ENCODE measurements at regions not wholly inside any gene's neighbourhood (a gene's known extent, or its start where the extent isn't known, plus 50 kb on each side); places are given as distances from the start of the nearest gene placed in this dataset.

- H3K27ac ChIP-seq = no peak overlapping the region
- H3K4me3 ChIP-seq = no peak overlapping the region
- H3K4me2 ChIP-seq = no peak overlapping the region
- no peaks in the 10 kb centered on the region for H3K9me3 ChIP-seq
- no peaks in the 10 kb centered on the region for H3K27me3 ChIP-seq
- H4K20me1 ChIP-seq = no peaks in the 10 kb centered on the region
- TF ChIP-seq Cebpa-rat (IDR thresholded peaks at IDR 0.05) = no peak
- H3K36me3 ChIP-seq = no peaks in the 10 kb centered on the region
- H3K4me1 ChIP-seq = peaks cover 9% of the 10 kb centered on the region
- no peak overlapping the region for H3K9ac ChIP-seq
Observed at GRCh38 chr3:72460205-72461174, 387.8 kb downstream of the SHQ1 start.

GRCh38 chr3:72459588-72459987 is 388.7 kb downstream of the SHQ1 start:
- no peak for TF ChIP-seq Cebpa-rat (IDR thresholded peaks at IDR 0.05)
- Histone ChIP-seq H3K36me3 (no peaks in the 10 kb centered on the region), H3K9ac (no peak overlapping the region), H4K20me1 (no peaks in the 10 kb centered on the region), H3K4me2 (no peak overlapping the region), H3K9me3 (no peaks in the 10 kb centered on the region), H3K4me3 (no peak overlapping the region), H3K4me1 (peaks cover 13% of the 10 kb centered on the region), H3K27ac (no peak overlapping the region), H3K27me3 (no peaks in the 10 kb centered on the region)

DNA sequence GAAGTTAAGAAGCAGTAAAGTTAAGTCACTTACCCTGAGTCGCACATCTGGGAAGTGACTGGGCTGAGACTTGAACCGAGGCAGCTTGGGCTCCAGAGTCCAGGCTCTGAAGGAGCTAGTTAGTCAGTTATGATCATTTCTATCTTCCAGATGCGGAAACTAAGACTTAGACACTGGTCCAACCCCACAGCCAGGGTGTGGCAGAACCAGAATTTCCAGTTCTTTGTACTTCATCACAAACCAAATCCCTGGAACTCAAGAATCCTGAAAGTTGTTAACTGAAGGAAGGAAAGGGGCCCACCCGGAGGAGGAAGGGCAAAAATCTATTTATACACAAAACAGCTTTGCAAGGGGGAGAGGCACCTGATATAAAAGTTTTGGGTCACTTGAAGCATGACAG is 389.9 kb downstream of the SHQ1 start:
- no peak overlapping the region for H3K4me3 ChIP-seq
- H3K9me3 ChIP-seq = no peaks in the 10 kb centered on the region
- TF ChIP-seq Cebpa-rat (IDR thresholded peaks at IDR 0.05) = no peak
- H4K20me1 ChIP-seq = no peaks in the 10 kb centered on the region
- no peaks in the 10 kb centered on the region for H3K27me3 ChIP-seq
- H3K36me3 ChIP-seq = no peaks in the 10 kb centered on the region
- peaks cover 13% of the 10 kb centered on the region for H3K4me1 ChIP-seq
- H3K4me2 ChIP-seq = peak overlapping the region; percentile 41
- 0 out of 2 replicates have a peak overlapping the region, but pooled peaks have one; percentile 7 for H3K27ac ChIP-seq
- H3K9ac ChIP-seq = no peak overlapping the region

DNA sequence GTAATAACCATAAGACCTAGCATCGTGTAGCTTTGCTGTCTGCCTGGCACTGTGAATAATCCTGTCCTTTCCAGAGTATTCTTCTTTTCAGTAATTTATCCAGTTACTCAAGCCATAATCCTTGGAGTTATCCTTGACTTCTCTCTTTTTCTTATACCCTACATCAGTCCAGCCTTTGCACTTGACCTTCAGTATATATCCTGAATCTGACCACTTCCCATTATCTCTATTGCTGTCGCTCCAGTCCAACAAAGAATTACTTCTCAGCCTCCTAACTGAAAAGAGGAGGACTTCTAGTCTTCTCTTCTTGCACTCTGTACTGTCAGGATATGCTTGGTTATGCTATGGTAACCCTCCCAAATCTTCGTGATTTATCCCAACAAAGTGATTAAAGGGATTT is 393.8 kb downstream of the SHQ1 start:
- Histone ChIP-seq H3K9ac (no peak overlapping the region), H3K4me2 (no peak overlapping the region), H3K9me3 (no peaks in the 10 kb centered on the region), H3K4me3 (no peak overlapping the region), H3K4me1 (peaks cover 13% of the 10 kb centered on the region), H4K20me1 (no peaks in the 10 kb centered on the region), H3K36me3 (no peaks in the 10 kb centered on the region), H3K27me3 (no peaks in the 10 kb centered on the region), H3K27ac (no peak overlapping the region)
- TF ChIP-seq Cebpa-rat (IDR thresholded peaks at IDR 0.05) = no peak

DNA sequence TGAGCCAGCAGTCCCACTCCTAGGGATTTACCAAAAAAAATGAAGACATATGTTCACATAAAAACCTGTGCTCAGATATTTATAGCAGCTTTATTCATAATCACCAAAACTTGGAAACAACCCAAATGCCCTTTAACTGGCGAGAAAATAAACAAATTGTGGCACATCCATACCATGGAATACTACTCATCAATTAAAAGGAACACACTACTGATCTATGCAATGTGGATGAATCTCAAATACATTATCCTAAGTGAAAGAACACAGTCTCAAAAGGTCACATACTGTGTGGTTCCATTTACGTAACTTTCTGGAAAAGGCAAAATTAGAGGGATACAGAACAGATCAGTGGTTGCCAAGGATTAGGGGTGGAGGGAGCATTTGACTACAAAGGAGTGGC is 394.5 kb downstream of the SHQ1 start:
- TF ChIP-seq Cebpa-rat (IDR thresholded peaks at IDR 0.05) = no peak
- no peaks in the 10 kb centered on the region for H4K20me1 ChIP-seq
- no peak overlapping the region for H3K4me3 ChIP-seq
- H3K4me2 ChIP-seq = no peak overlapping the region
- no peaks in the 10 kb centered on the region for H3K36me3 ChIP-seq
- H3K27ac ChIP-seq = no peak overlapping the region
- H3K27me3 ChIP-seq = no peaks in the 10 kb centered on the region
- H3K9ac ChIP-seq = no peak overlapping the region
- no peaks in the 10 kb centered on the region for H3K9me3 ChIP-seq
- H3K4me1 ChIP-seq = peaks cover 12% of the 10 kb centered on the region

- H3K4me3 ChIP-seq = no peak overlapping the region
- no peaks in the 10 kb centered on the region for H3K27me3 ChIP-seq
- no peaks in the 10 kb centered on the region for H3K36me3 ChIP-seq
- no peaks in the 10 kb centered on the region for H3K9me3 ChIP-seq
- no peak for TF ChIP-seq Cebpa-rat (IDR thresholded peaks at IDR 0.05)
- H3K4me2 ChIP-seq = no peak overlapping the region
- H3K27ac ChIP-seq = no peak overlapping the region
- no peak overlapping the region for H3K9ac ChIP-seq
- H3K4me1 ChIP-seq = peaks cover 8% of the 10 kb centered on the region
- no peaks in the 10 kb centered on the region for H4K20me1 ChIP-seq
Observed at GRCh38 chr3:72452745-72453144, 395.5 kb downstream of the SHQ1 start.

DNA sequence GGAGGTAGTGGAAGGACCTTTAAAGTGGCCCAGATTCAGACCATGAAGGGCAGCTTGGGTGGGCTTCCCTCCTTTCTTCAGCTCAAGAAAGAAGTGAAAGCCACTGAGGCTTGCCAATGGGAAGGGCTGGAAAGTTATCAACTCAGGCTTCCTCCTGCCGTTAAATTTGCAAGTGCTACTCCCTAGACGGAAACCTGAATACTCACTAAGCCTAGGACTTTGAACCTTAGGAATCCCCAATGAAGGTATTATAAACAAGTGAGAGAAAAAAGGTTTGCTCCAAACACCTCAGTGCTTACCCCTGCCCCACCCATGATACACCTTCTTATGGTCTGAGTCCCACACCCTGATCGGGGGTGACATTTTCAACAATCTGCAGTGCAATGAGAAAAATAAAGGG is 396.4 kb downstream of the SHQ1 start:
- no peak overlapping the region for H3K27ac ChIP-seq
- TF ChIP-seq Cebpa-rat (IDR thresholded peaks at IDR 0.05) = no peak

DNA sequence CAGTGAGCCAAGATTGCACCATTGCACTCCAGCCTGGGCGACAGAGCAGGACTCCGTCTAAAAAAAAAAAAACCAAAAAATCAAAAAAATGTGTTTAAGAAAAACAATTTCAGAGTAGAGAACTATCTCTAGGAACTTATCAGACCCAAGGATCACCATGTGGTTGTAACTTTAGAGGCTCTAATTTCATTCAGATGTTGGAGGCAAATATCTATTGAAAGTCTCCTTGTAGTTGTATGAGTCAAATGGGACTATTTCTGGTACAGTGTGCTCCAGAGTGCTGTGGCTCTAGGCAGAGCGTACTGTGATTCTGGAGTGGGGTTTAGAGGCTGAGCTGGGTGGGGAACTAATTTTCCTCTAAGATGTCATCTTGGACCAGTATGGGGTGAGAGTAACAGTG is 398.7 kb downstream of the SHQ1 start:
- no peaks in the 10 kb centered on the region for H3K9me3 ChIP-seq
- H4K20me1 ChIP-seq = peaks cover 22% of the 10 kb centered on the region
- H3K4me2 ChIP-seq = no peak overlapping the region
- no peak overlapping the region for H3K4me3 ChIP-seq
- no peak for TF ChIP-seq Cebpa-rat (IDR thresholded peaks at IDR 0.05)
- H3K36me3 ChIP-seq = no peaks in the 10 kb centered on the region
- H3K9ac ChIP-seq = no peak overlapping the region
- H3K27ac ChIP-seq = no peak overlapping the region
- no peaks in the 10 kb centered on the region for H3K27me3 ChIP-seq
- peaks cover 21% of the 10 kb centered on the region for H3K4me1 ChIP-seq

More for the DNA sequence above, 396.4 kb downstream of the SHQ1 start:
- Histone ChIP-seq H3K36me3 (no peaks in the 10 kb centered on the region), H3K4me2 (no peak overlapping the region), H3K9ac (no peak overlapping the region), H3K4me1 (peaks cover 14% of the 10 kb centered on the region), H3K4me3 (no peak overlapping the region), H3K9me3 (no peaks in the 10 kb centered on the region), H4K20me1 (no peaks in the 10 kb centered on the region), H3K27me3 (no peaks in the 10 kb centered on the region)

GRCh38 chr3:72448858-72449257 is 399.4 kb downstream of the SHQ1 start:
- Histone ChIP-seq H4K20me1 (peaks cover 29% of the 10 kb centered on the region), H3K27ac (no peak overlapping the region), H3K9ac (no peak overlapping the region), H3K4me1 (peaks cover 28% of the 10 kb centered on the region), H3K4me3 (no peak overlapping the region), H3K27me3 (no peaks in the 10 kb centered on the region), H3K36me3 (no peaks in the 10 kb centered on the region), H3K9me3 (no peaks in the 10 kb centered on the region), H3K4me2 (no peak overlapping the region)
- no peak for TF ChIP-seq Cebpa-rat (IDR thresholded peaks at IDR 0.05)

DNA sequence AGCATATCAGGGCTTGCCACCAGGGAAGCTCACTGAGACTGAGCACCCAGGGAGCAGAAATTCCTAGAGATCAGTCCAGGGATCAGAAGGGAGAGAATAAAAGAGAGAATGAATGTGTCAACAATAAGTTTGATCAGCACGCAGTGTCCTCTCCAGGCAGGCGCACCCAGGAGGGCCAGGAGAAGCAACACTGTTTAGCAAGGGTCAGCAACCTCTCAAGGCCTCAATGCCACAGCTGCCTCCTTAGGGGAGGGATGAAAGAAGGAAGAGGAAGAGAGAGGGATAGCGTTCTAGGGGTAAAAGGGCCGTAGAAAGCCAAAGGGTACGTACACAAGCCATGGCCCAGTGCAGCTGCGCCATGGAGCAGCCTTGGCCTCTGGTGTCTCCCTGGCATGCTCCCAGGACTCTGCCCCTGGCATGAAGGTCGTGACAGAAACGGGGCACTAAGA is 399.8 kb downstream of the SHQ1 start:
- Histone ChIP-seq H3K4me2 (no peak overlapping the region), H3K27me3 (no peaks in the 10 kb centered on the region), H3K9ac (no peak overlapping the region), H3K4me3 (no peak overlapping the region), H4K20me1 (peaks cover 33% of the 10 kb centered on the region), H3K9me3 (no peaks in the 10 kb centered on the region), H3K27ac (no peak overlapping the region), H3K36me3 (no peaks in the 10 kb centered on the region), H3K4me1 (peaks cover 32% of the 10 kb centered on the region)
- TF ChIP-seq Cebpa-rat (IDR thresholded peaks at IDR 0.05) = no peak

Measured in BLaER1 (cell line).